SK-N-MC (cell line): ENCODE measurements at regions not wholly inside any gene's neighbourhood (a gene's known extent, or its start where the extent isn't known, plus 50 kb on each side); places are given as distances from the start of the nearest gene placed in this dataset.

Experiments used
- EZH2 ChIP-seq: fragments of 200-600 bp; sonication (generic); IDR thresholded peaks from one replicate; pipeline ENCODE4 v1.6.1; 2017; ENCODE audit warnings: antibody characterized with exemption
- POLR2AphosphoS5 ChIP-seq: IDR thresholded peaks from 2 replicates; pipeline ENCODE4 v1.6.1; 2012; ENCODE audit warnings: mild to moderate bottlenecking, low read depth, low read length, borderline replicate concordance

DNA sequence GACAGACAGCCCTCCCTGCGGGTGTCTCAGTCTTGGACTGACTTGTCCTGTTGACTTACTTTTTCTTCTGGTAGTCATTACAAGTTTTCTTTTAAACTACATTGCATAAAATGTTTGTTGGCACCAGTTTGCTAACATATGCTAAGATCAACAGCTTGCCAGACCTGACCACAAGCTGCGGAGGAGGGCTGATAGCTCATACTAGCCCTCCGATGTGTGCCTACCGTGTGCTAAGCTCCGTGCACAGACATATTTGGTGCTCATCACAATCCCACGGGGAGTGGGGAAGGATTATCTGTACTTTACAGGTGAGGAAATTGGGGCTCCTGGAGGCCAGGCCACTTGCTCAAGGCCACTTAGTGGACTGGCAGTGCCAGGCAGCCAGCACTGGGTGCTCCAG, 72.8 kb upstream of the YPEL5 start:
- TF ChIP-seq POLR2AphosphoS5 (no peak), EZH2 (no peak)
